ENCODE measurements at regions not wholly inside any gene's neighbourhood (a gene's known extent, or its start where the extent isn't known, plus 50 kb on each side); places are given as distances from the start of the nearest gene placed in this dataset.

GRCh38 chr10:76644476-76644875, 993.1 kb downstream of the KCNMA1 start:
- no peaks in the 10 kb centered on the region for H3K79me1 ChIP-seq (ENCODE audit: low read depth, low read length)
- ChIA-PET CTCF (ENCODE audit: partially characterized antibody) (interaction anchor here (1.4 kb wide), 1 partner anchor 12 kb away, joined by 5 read pairs; no protein-coding TSS in a partner anchor), POLR2A (ENCODE audit: partially characterized antibody) (no interaction called here)
- no peaks in the 10 kb centered on the region for H3K36me3 ChIP-seq (ENCODE audit: control insufficient read depth in 2 of 4, insufficient read depth in 4 of 4, low read length in 3 of 4)
- no peak for TF ChIP-seq TEAD4 (IDR thresholded peaks at IDR 0.05; ENCODE audit: low read depth, low read length)
- TF ChIP-seq HDAC2 (IDR thresholded peaks at IDR 0.05; ENCODE audit: borderline replicate concordance in 1 of 2, low read depth in 2 of 2, low read length in 2 of 2), result no peak
- no peak for TF ChIP-seq E2F6 (IDR thresholded peaks at IDR 0.05)
- no peak for TF ChIP-seq NRF1 (IDR thresholded peaks at IDR 0.05; ENCODE audit: low read depth, low read length)
- TF ChIP-seq TCF12 (IDR thresholded peaks at IDR 0.05; ENCODE audit: low read depth, low read length), result no peak
- no peak for TF ChIP-seq HDAC6 (IDR thresholded peaks at IDR 0.05; ENCODE audit: low read depth, low read length)
- TF ChIP-seq GTF2F1 (IDR thresholded peaks at IDR 0.05; ENCODE audit: borderline replicate concordance, low read depth, low read length), result no peak
- TF ChIP-seq NANOG (IDR thresholded peaks at IDR 0.05; ENCODE audit: insufficient read depth, low read depth, low read length, poor library complexity, severe bottlenecking), result no peak
- DNase-seq (ENCODE audit: low read depth in 1 of 2, low spot score in 2 of 2) (no peak), FAIRE-seq (no peak)
- peaks cover 0 to 5% (median 3%) of the 10 kb centered on the region in 4 experiments; a peak in 4 of 7 replicates for H3K4me1 ChIP-seq (replicated peaks in 1 of 4; ENCODE audit: control insufficient read depth in 3 of 4, insufficient read depth in 4 of 4, low read length in 3 of 4)
- no peak overlapping the region for H3K18ac ChIP-seq (ENCODE audit: extremely low read depth, low read length)
- H2BK12ac ChIP-seq (ENCODE audit: low read depth, low read length), result no peak overlapping the region
- H2AFZ ChIP-seq (ENCODE audit: low read length), result no peak overlapping the region
- H3K23ac ChIP-seq (ENCODE audit: insufficient read length), result no peak overlapping the region
- no peak overlapping the region for H2BK15ac ChIP-seq (ENCODE audit: low read length)
- no peak overlapping the region for H3K27ac ChIP-seq (ENCODE audit: low read depth, low read length)
- WGBS, 2 experiments (ENCODE audit: extremely low coverage in 1 of 2, insufficient coverage in 1 of 2, insufficient read length in 1 of 2, insufficient replicate concordance in 2 of 2, low coverage in 1 of 2, low lambda C conversion rate in 2 of 2, missing lambda C conversion rate in 1 of 2), result 92% methylated on average over 2 of the region's 2 CpGs; no CpG with 5 or more reads in 1 of the 2 experiments
- no peaks in the 10 kb centered on the region for H3K9me3 ChIP-seq (ENCODE audit: insufficient read depth in 2 of 2, low read depth in 1 of 2, low read length in 1 of 2)
- H4K5ac ChIP-seq (ENCODE audit: insufficient read length, low read depth, low read length), result no peak overlapping the region
- no peak overlapping the region for H4K8ac ChIP-seq (ENCODE audit: extremely low read depth, insufficient read depth, low read length)
- no peak overlapping the region for H2AK5ac ChIP-seq (ENCODE audit: low read depth, low read length)
- no peaks in the 10 kb centered on the region for H3K23me2 ChIP-seq (ENCODE audit: low read depth, low read length)
- H4K20me1 ChIP-seq (replicated peaks in 1 of 2; ENCODE audit: control insufficient read depth in 1 of 2, insufficient read depth in 2 of 2, low read length in 2 of 2), result no peaks in the 10 kb centered on the region
- H2BK120ac ChIP-seq (replicated peaks; ENCODE audit: low read depth, low read length), result no peak overlapping the region
- H3K4me2 ChIP-seq (ENCODE audit: insufficient read depth in 1 of 2, low read depth in 2 of 2, low read length in 2 of 2), result no peak overlapping the region
- H3K4ac ChIP-seq (replicated peaks; ENCODE audit: insufficient read length, low read depth, low read length), result no peak overlapping the region
- H3K9ac ChIP-seq (replicated peaks in 1 of 4; ENCODE audit: extremely low read depth in 1 of 4, low read depth in 3 of 4, low read length in 3 of 4), result no peak overlapping the region
- H3K14ac ChIP-seq (ENCODE audit: insufficient read length), result no peak overlapping the region
- H4K91ac ChIP-seq (replicated peaks; ENCODE audit: insufficient read length, low read length), result no peak overlapping the region
- no peaks in the 10 kb centered on the region for H3K27me3 ChIP-seq (replicated peaks in 1 of 4; ENCODE audit: control insufficient read depth in 3 of 4, extremely low read depth in 1 of 4, insufficient read depth in 3 of 4, low read length in 3 of 4)
- H3K4me3 ChIP-seq (ENCODE audit: extremely low read depth in 1 of 4, insufficient read depth in 2 of 4, low read depth in 3 of 4, low read length in 4 of 4), result no peak overlapping the region
- H2BK5ac ChIP-seq (ENCODE audit: low read depth, low read length), result no peak overlapping the region
- H2BK20ac ChIP-seq (ENCODE audit: low read length), result no peak overlapping the region
- H3K79me2 ChIP-seq (ENCODE audit: control insufficient read depth in 1 of 2, insufficient read depth in 2 of 2, low read length in 2 of 2), result no peaks in the 10 kb centered on the region
- no peak overlapping the region for H3K56ac ChIP-seq (replicated peaks; ENCODE audit: insufficient read length, low read depth, low read length)
